ENCODE measurements at regions not wholly inside any gene's neighbourhood (a gene's known extent, or its start where the extent isn't known, plus 50 kb on each side); places are given as distances from the start of the nearest gene placed in this dataset.

GRCh38 chr2:168375195-168375798 is 80.8 kb upstream of the CERS6 start:
- no peak for DNase-seq (ENCODE audit: low read depth, low spot score)

DNA sequence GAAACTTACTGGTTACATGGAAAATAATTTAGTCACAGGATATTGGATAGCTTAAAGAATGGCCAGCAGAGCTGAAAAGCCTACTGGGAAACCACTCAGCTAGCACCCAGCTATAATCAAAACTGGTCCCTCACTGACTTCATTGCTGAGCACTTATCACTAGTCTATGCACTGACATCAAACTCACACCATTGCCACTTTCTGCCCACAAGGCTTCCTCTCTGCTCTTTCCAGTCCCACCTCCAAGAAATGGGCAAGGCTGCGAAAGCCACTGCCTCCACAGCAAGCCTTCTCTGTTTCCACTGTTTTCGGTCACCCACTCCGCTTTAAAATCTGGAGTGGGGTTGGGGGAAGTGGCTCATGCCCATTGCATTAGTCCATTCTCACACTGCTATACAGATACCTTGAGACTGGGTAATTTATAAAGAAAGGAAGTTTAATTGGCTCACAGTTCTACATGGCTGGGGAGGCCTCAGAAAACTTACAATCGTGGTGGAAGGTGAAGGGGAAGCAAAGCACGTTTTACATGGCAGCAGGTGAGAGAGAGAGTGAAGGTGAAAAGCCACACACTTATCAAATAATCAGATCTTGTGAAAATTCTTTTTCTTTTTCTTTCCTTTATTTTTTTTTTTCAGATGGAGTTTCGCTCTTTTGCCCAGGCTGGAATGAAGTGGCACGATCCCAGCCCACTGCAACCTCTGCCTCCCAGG is 77.0 kb upstream of the CERS6 start:
- no peak for DNase-seq (ENCODE audit: low read depth, low spot score)

DNA sequence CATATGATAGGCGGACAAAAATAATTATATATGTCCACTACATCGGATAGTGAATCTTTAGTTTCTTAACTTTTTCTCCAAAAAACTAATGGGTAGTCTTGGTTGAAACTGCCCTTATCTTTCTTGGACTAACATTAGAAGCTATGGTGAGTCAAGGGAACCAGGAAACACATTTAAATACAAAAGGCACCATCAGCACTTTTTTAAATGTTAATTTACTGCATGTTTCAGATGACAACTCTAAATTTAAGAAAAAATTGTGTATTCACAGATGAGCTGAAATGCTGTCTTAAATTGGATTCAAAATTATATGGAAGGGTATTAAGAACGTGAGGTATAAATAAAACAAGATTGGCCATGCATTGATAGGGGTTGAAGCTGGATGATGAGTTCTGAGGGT is 75.6 kb upstream of the CERS6 start:
- no peak for DNase-seq (ENCODE audit: low read depth, low spot score)

GRCh38 chr2:168392024-168392423 is 64.0 kb upstream of the CERS6 start:
- no peak for DNase-seq (ENCODE audit: low read depth, low spot score)

DNA sequence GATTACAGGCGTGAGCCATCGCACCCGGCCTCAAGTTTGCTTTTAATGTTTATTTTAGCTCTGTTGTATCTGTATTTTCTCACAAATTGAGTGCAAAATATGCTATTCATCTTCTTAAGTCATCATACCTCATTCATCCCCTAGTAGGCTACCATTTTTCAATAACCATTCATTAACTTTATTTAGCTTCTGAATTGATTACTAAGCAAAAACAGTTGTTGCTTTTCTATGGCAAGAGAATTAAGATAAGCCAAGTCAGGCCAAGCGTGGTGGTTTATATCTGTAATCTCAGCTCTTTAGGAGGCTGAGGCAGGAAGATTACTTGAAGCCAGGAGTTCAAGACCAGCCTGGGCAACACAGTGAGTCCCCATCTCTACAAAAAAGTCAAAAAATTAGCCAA is 63.3 kb upstream of the CERS6 start:
- DNase-seq (ENCODE audit: low read depth, low spot score), result no peak

GRCh38 chr2:168394262-168394661 is 61.8 kb upstream of the CERS6 start:
- no peak for DNase-seq (ENCODE audit: low read depth, low spot score)

GRCh38 chr2:168396131-168396530 is 59.9 kb upstream of the CERS6 start:
- no peak for DNase-seq (ENCODE audit: low read depth, low spot score)

DNA sequence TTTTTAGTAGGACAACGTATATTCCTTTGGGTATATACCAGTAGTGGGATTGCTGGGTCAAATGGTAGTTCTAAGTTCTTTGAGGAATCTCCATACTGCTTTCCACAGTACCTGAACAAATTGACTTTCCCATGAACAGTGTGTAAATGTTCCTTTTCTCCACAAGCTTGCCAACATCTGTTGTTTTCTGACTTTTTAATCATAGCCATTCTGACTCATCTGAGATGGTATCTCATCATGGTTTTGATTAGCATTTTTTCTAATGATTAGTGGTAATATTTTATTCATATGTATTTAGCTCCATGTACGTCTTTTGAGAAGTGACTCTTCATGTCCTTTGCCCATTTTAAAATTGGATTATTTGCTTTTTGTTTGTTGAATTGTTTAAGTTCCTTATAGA is 58.4 kb upstream of the CERS6 start:
- no peak for DNase-seq (ENCODE audit: low read depth, low spot score)

GRCh38 chr2:168401048-168401556 is 55.0 kb upstream of the CERS6 start:
- no peak for DNase-seq (ENCODE audit: low read depth, low spot score)

DNA sequence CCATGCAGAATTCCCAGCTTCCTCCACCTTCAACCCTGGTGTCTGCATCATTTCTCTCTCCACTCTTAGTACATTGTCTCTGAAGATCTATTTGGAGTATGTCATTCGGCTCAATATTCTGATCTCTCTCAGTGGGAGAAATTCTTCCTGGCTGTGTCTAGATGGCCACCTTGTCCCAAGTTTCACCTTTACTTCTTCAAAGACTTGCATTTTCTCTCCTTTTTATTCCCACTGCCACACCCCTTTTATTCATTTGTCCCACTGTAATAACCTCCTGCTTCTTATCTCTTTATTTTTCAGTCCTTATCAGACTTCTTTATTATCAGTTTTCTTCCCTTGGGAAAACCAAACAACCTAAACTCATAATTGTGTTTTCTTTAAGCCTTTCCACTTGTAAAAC is 54.3 kb upstream of the CERS6 start:
- no peak for DNase-seq (ENCODE audit: low read depth, low spot score)

DNA sequence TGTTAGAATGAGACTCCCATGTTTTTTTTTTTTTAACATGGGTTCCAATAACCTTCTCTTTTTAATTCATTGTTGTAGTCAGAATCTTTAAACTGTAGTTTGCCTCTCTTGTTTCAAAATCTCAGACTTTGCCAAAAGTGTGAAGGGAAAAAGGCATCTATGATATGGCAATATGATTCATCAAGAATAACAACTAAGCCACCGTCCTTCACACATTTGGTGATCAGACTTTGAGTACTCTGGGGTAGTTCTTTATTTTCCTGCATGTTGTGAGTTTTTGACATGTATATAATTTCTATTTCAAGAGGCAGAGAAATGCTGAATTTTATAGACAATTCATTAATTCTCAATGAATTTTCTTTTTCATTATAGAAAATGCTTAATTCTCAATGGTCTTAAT is 53.5 kb upstream of the CERS6 start:
- no peak for DNase-seq (ENCODE audit: low read depth, low spot score)

DNA sequence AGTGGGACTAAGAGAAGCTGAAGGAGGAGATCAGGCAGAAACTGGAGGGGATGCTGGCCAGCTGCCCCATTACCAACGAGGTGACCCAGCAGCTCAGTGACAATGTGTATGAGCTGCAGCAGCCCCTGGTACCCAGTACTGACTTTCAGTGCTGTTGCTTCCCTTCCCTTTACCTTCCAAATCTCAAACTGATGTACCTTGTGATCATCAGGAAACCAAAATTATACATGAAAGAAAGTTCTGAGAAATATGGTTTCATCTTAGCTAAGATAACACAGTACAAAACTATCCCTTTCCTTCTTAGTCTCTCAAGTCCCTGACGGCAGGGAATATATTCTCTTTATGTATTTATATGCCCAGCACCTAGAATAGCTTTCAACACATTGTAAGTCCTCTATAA is 52.3 kb upstream of the CERS6 start:
- DNase-seq (ENCODE audit: low read depth, low spot score), result no peak

GRCh38 chr2:168404764-168405163 is 51.3 kb upstream of the CERS6 start:
- DNase-seq (ENCODE audit: low read depth, low spot score), result no peak
